Spleen (tissue), 7 donors: ENCODE measurements at regions not wholly inside any gene's neighbourhood (a gene's known extent, or its start where the extent isn't known, plus 50 kb on each side); places are given as distances from the start of the nearest gene placed in this dataset.

ENCODE experiments used
- POLR2A ChIP-seq, 3 donors: fragments of 450-650 bp; IDR thresholded peaks; one replicate each; pipeline ENCODE4 v1.5.1; 2017; ENCODE audit warnings: antibody characterized with exemption in 3 of 3, mild to moderate bottlenecking in 1 of 3
- POLR2AphosphoS5 ChIP-seq, 3 donors: sonication (generic); formaldehyde crosslinking; IDR thresholded peaks; one replicate each; pipeline ENCODE4 v1.5.1; 2017; ENCODE audit warnings: antibody characterized with exemption in 3 of 3
- TF ChIP-seq, protein P1 (sequence below), 11 experiments: fragments of 200-600 bp in 7 of 11; fragments of 450-650 bp in 4 of 11; sonication (generic) in 4 of 11; IDR thresholded peaks in 8 of 11; conservative IDR thresholded peaks in 3 of 11; 1 replicate in 7 of 11; 2 replicates in 4 of 11; pipeline versions ENCODE4 v1.4.0 to v1.8.0; 2016 to 2021; ENCODE audit warnings: antibody characterized with exemption in 11 of 11, inconsistent platforms in 4 of 11, mild to moderate bottlenecking in 1 of 11
- donor health status: DM: no; HTN: no; CAD: no; lungs with moderate emphysema.
- donor health status: DM: no; HTN: no; CAD: no.
- donor health status: DM: no; HTN: no; CAD: no.

DNA sequence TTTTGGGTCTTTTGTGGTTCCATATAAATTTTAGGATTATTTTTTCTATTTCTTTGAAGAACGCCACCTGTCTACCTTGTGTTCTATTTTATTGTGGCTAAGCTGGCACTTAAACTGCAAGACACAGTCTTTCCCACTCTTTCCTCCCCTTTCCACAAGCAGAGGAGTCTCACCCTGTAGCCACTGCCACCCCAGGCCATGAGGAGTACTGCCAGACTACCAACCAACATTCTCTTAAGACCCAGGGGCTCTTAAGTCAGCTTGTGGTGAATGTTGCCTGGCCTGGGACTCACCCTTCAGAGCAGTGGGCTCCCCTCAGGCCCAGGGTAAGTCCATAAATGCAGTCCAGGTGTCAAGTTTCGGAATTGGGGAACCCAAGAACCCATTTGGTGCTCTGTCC lies 58.0 kb upstream of the FMR1 start:
- no peak for TF ChIP-seq POLR2A (IDR thresholded peaks at IDR 0.05)
- TF ChIP-seq, protein P1, sequence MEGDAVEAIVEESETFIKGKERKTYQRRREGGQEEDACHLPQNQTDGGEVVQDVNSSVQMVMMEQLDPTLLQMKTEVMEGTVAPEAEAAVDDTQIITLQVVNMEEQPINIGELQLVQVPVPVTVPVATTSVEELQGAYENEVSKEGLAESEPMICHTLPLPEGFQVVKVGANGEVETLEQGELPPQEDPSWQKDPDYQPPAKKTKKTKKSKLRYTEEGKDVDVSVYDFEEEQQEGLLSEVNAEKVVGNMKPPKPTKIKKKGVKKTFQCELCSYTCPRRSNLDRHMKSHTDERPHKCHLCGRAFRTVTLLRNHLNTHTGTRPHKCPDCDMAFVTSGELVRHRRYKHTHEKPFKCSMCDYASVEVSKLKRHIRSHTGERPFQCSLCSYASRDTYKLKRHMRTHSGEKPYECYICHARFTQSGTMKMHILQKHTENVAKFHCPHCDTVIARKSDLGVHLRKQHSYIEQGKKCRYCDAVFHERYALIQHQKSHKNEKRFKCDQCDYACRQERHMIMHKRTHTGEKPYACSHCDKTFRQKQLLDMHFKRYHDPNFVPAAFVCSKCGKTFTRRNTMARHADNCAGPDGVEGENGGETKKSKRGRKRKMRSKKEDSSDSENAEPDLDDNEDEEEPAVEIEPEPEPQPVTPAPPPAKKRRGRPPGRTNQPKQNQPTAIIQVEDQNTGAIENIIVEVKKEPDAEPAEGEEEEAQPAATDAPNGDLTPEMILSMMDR (IDR thresholded peaks at IDR 0.05 in 8 of 11, conservative IDR thresholded peaks at IDR 0.05 in 3 of 11), result no peak
- no peak for TF ChIP-seq POLR2AphosphoS5 (IDR thresholded peaks at IDR 0.05)
